ENCODE measurements at regions not wholly inside any gene's neighbourhood (a gene's known extent, or its start where the extent isn't known, plus 50 kb on each side); places are given as distances from the start of the nearest gene placed in this dataset.
"Not testable (repeated sequence)": the region's sequence is repeated elsewhere in the genome, so short reads cannot be mapped to it uniquely, and the experiment has no call there.

DNA sequence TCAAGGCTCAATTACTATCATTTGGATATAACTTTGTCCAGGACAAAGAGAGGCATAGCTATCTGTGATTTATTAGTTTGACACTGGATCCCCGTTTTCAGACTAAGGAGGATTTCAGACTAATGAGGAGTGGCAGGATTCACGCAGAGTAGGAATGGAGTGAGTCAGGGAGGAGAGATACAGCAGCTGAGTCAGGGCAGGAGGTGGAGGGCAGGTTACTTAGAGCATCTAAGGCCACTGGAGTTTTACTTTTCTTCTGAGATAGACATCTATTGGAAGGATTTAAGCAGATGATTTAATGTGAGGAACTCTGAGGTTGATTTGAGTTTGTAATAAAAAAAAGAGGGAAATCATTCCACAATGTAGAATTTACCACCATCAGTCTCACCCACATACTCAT is 110.6 kb downstream of the RPIA start:
- H3K36me3 Mint-ChIP-seq (ENCODE audit: low read depth); H3K9me3 Mint-ChIP-seq; H3K27me3 Mint-ChIP-seq; intact Hi-C loops (cut with micrococcal nuclease); H3K27ac Mint-ChIP-seq; H3K4me3 Mint-ChIP-seq; H3K4me1 Mint-ChIP-seq (ENCODE audit: low read depth): not testable (repeated sequence)

DNA sequence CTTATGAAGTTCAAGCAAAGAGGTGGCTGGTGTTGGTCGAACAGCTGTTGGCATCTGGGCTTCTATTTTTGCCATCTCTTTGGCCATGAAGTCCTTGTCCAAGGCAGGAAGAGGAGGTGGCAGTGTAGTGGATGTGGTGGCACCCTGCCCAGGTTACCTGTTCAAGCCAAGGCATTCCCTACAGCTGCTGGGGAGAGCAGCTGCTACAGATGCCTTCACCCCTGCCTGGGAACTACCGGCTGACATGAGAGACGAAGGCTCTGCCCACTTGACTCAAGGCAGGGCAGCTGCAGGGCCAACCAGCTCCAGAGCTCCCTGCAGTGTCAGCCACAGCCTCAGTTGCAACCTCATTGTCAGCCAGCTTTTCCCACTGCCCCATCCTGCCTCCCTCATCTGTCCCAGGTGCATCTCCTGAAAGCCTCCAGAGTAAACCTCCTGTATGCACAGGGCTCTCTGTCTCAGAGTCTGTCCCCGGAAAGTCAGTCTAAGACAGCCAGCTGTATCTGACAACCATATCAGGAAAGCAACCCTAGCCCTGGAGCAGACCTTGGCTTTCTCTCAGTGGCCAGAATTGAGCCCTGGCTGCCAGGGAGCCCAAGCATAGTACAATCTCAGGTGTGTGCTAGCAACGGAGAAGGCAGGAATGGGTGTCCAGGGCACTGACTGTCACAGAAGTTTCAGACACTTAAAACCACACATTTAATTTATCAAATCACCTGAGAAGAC is 115.9 kb downstream of the RPIA start:
- intact Hi-C loops (cut with micrococcal nuclease), result no loop called here
- no peaks in the 10 kb centered on the region for H3K27me3 Mint-ChIP-seq
- no peaks in the 10 kb centered on the region for H3K9me3 Mint-ChIP-seq
- H3K4me3 Mint-ChIP-seq, result no peak overlapping the region
- no peaks in the 10 kb centered on the region for H3K36me3 Mint-ChIP-seq (ENCODE audit: low read depth)
- H3K27ac Mint-ChIP-seq, result no peak overlapping the region
- H3K4me1 Mint-ChIP-seq (ENCODE audit: low read depth), result no peaks in the 10 kb centered on the region

DNA sequence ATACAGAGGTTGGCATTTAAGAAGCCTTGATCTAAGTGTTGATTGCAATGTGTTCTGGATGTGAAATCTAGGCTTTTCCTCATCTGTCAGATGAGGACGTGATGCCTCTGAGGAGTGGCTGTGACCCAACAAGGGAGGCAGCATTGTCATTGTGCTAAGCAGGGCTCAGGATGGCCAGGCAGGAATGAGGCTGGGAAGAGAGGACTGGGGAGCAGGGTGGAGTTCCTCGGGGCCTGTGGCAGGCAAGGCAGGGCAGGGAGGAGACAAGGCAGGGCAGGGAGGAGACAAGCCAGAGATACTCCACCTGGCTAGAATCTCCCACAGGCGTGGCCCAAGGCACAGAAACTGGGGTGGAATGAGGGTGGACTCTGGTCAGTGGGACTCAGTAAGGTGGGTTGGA is 116.6 kb downstream of the RPIA start:
- Mint-ChIP-seq H3K27me3 (no peaks in the 10 kb centered on the region), H3K9me3 (peaks cover under 1% of the 10 kb centered on the region), H3K36me3 (ENCODE audit: low read depth) (no peaks in the 10 kb centered on the region), H3K4me1 (ENCODE audit: low read depth) (no peaks in the 10 kb centered on the region), H3K4me3 (no peak overlapping the region), H3K27ac (no peak overlapping the region)
- intact Hi-C loops (cut with micrococcal nuclease), result no loop called here

DNA sequence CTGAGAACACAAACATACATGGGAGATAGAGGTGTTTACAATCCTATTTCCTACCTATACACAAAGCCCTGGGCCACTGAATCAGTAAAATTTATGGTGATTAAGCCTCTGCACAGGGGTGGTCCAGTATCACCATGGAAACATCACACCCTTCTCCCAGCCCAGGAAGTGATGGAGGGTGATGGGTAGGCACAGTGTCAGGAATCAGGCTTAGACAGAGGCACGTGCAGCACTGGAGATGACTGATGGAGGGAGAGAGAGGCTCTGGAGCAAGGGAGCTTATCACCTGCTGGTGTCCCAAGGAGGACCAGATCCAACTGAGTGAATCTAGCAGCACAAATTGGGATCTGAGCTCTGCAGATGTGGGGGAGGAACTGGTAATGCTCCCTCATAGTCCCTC is 117.2 kb downstream of the RPIA start:
- Mint-ChIP-seq H3K4me3 (no peak overlapping the region), H3K9me3 (peaks cover 6% of the 10 kb centered on the region), H3K27me3 (no peaks in the 10 kb centered on the region), H3K4me1 (ENCODE audit: low read depth) (no peaks in the 10 kb centered on the region), H3K36me3 (ENCODE audit: low read depth) (no peaks in the 10 kb centered on the region), H3K27ac (no peak overlapping the region)
- intact Hi-C loops (cut with micrococcal nuclease), result no loop called here

DNA sequence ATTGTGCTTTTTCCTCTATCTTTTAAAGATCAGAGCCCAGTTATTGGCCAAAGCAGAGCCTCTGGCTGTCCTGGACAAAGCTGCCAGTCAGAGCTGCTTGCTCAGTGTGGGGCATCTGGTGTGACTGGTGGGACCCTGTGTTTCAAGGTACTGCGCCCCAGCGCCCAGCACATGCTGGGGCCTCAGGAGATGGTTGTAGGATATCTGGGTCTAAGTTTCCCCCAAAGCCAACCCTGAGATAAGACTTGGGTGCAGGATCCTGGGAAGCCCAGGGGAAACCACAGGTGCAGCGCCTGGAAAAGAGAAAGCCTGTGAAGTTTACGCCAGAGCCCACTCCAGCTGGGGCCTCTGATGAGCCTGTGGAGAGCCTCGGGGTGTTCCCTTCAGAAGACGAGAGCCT is 117.7 kb downstream of the RPIA start:
- Mint-ChIP-seq H3K4me1 (ENCODE audit: low read depth) (no peaks in the 10 kb centered on the region), H3K36me3 (ENCODE audit: low read depth) (no peaks in the 10 kb centered on the region), H3K27ac (no peak overlapping the region), H3K4me3 (no peak overlapping the region), H3K27me3 (no peaks in the 10 kb centered on the region), H3K9me3 (peaks cover 9% of the 10 kb centered on the region)
- intact Hi-C loops (cut with micrococcal nuclease), result no loop called here

DNA sequence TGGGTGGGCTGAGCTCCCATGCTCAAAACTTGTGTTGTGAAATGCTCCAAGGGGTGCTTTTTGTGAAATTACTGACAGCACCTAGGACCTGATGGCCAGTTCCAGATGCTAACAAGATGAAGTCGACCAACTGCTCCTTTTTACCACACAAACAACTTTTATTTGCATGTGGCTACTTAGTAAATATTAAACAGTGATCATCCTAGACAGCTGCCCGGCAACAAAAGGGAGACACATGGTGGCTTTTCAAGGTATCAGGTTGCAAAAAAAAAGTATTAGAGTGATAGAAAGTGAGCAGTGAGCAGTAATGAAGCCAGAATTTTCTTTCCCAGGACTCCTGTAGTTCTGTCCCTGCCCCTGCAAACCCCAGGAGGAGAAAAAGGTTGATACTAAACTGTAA is 118.5 kb downstream of the RPIA start:
- no peak overlapping the region for H3K4me3 Mint-ChIP-seq
- H3K9me3 Mint-ChIP-seq, result peaks cover 15% of the 10 kb centered on the region
- H3K27me3 Mint-ChIP-seq, result no peaks in the 10 kb centered on the region
- intact Hi-C loops (cut with micrococcal nuclease), result no loop called here
- no peaks in the 10 kb centered on the region for H3K4me1 Mint-ChIP-seq (ENCODE audit: low read depth)
- H3K27ac Mint-ChIP-seq, result no peak overlapping the region
- H3K36me3 Mint-ChIP-seq (ENCODE audit: low read depth), result no peaks in the 10 kb centered on the region

DNA sequence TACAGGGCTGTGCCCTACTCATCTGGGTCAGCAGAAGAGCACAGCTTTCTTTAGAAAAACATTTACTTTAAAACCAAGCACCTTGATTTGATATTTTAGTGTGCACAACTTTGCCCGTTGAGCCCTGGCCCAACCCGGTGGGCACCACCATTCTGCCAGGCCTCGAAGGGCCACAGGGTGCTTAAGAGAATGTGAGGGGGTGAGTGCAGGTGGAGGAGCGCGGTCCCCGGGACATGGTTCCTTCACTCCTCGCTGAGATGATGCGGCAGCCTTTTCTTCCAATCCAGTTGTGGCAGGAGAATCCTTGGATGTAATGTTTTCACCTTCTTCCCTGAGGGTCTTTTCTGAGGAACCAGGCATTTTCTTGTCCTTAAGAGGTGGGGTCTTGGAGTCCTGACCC is 119.0 kb downstream of the RPIA start:
- intact Hi-C loops (cut with micrococcal nuclease), result no loop called here

DNA sequence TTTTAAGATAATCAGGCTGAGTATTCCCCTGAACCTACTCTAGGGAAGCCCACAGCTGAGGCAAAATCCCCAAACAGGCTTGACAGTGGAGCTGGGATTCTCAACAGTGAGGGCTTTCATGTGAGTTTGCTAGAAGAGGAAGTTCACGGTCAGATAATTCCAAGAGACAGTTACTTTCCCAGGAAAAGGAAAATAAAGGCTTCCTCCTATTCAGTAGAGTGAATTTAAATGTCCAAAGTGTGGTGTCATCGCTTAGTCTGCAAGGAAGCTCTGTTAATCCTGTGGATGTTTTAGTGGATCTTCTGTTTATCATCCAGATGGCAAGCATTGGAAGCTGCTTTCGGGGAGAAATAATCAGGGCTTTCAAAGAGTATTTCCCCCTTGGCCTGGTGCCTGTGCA is 119.8 kb downstream of the RPIA start:
- H3K9me3 Mint-ChIP-seq, result peaks cover 27% of the 10 kb centered on the region
- no peaks in the 10 kb centered on the region for H3K36me3 Mint-ChIP-seq (ENCODE audit: low read depth)
- intact Hi-C loops (cut with micrococcal nuclease), result no loop called here
- no peaks in the 10 kb centered on the region for H3K27me3 Mint-ChIP-seq
- H3K4me3 Mint-ChIP-seq, result no peak overlapping the region
- H3K4me1 Mint-ChIP-seq (ENCODE audit: low read depth), result no peaks in the 10 kb centered on the region
- no peak overlapping the region for H3K27ac Mint-ChIP-seq

More for the DNA sequence above, 119.0 kb downstream of the RPIA start:
- H3K4me3 Mint-ChIP-seq, result no peak overlapping the region
- no peaks in the 10 kb centered on the region for H3K27me3 Mint-ChIP-seq
- no peaks in the 10 kb centered on the region for H3K4me1 Mint-ChIP-seq (ENCODE audit: low read depth)
- H3K36me3 Mint-ChIP-seq (ENCODE audit: low read depth), result no peaks in the 10 kb centered on the region
- no peak overlapping the region for H3K27ac Mint-ChIP-seq
- peaks cover 20% of the 10 kb centered on the region for H3K9me3 Mint-ChIP-seq

DNA sequence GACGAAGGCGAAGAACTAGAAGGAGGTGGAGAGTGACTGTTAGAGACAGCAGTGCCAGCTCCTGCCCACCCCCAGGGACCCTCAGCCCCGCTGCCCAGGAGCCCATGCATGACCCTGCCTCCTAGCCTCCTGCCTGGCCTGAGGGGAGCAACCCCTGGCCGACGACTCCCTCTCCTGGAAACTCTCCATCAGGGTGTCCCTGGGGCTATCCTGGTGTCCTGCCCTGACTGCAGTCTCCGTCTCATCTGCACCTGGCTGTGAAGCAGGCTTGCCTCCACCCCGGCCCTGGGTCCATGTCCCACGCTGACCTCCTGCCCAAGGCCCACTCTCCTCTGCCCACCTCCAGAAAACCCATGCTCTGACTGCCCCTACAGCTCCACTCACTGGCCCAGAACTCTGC is 120.2 kb downstream of the RPIA start:
- Mint-ChIP-seq H3K9me3 (peaks cover 32% of the 10 kb centered on the region), H3K27ac (no peak overlapping the region), H3K36me3 (ENCODE audit: low read depth) (no peaks in the 10 kb centered on the region), H3K4me1 (ENCODE audit: low read depth) (no peaks in the 10 kb centered on the region), H3K4me3 (no peak overlapping the region), H3K27me3 (no peaks in the 10 kb centered on the region)
- intact Hi-C loops (cut with micrococcal nuclease), result no loop called here

DNA sequence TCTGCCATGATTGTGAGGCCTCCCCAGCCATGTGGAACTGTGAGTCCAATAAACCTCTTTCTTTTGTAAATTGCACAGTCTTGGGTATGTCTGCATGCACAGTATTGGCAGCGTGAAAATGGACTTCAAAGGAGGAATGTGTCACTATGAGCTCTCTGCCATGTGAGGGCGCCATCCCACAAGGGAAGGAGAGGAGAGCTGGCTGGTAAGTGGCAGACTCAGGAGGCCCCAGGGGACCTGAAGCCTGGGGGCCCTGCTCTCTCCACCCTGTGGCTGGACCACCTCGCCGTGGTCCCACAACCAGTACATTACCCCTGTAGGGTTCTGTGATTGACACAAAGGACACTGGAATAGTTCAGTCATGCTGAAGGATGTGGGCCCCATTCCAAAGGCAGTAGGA is 122.1 kb downstream of the RPIA start:
- H3K27me3 Mint-ChIP-seq, result no peaks in the 10 kb centered on the region
- no peaks in the 10 kb centered on the region for H3K36me3 Mint-ChIP-seq (ENCODE audit: low read depth)
- H3K4me1 Mint-ChIP-seq (ENCODE audit: low read depth), result peaks cover 4% of the 10 kb centered on the region
- H3K4me3 Mint-ChIP-seq, result no peak overlapping the region
- no peak overlapping the region for H3K27ac Mint-ChIP-seq
- intact Hi-C loops (cut with micrococcal nuclease), result no loop called here
- peaks cover 38% of the 10 kb centered on the region for H3K9me3 Mint-ChIP-seq

DNA sequence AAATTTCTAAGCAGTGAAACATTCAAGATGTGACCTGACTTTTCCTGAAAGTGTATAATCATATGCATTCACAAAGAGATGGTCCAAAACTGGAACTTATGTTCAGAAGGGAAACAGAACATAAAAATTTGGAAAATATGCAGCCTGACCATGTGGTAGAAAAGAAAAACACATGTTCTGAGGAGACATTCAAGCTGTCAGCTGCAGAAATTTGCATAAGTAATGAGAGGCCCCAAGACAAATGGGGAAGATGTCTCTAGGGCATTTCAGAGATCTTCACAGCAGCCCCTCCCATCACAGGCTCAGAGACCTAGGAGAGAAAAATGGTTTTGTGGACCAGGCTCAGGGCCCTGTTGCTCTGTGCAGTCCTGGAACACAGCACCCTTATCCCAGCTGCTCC is 123.8 kb downstream of the RPIA start:
- H3K4me3 Mint-ChIP-seq, result no peak overlapping the region
- H3K27ac Mint-ChIP-seq, result no peak overlapping the region
- intact Hi-C loops (cut with micrococcal nuclease), result no loop called here
- no peaks in the 10 kb centered on the region for H3K36me3 Mint-ChIP-seq (ENCODE audit: low read depth)
- peaks cover 4% of the 10 kb centered on the region for H3K4me1 Mint-ChIP-seq (ENCODE audit: low read depth)
- H3K27me3 Mint-ChIP-seq, result no peaks in the 10 kb centered on the region
- peaks cover 38% of the 10 kb centered on the region for H3K9me3 Mint-ChIP-seq

DNA sequence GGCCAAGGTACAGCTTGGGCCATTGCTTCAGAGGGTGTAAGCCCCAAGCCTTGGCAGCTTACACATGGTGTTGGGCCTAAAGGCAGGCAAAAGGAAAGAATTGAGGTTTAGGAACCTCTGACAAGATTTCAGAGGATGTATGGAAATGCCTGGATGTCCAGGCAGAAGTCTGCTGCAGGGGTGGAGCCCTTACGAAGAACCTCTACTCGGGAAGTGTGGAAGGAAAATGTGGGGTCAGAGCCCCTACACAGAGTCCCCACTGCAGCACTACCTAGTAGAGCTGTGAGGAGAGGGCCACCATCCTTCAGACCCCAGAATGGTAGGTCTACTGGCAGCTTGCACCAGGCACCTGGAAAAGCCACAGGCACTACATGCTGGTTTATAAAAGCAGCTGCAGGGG is 124.2 kb downstream of the RPIA start:
- Mint-ChIP-seq H3K4me1 (ENCODE audit: low read depth) (peaks cover 4% of the 10 kb centered on the region), H3K27me3 (no peaks in the 10 kb centered on the region), H3K36me3 (ENCODE audit: low read depth) (no peaks in the 10 kb centered on the region), H3K9me3 (peaks cover 38% of the 10 kb centered on the region), H3K4me3 (no peak overlapping the region), H3K27ac (no peak overlapping the region)
- intact Hi-C loops (cut with micrococcal nuclease), result no loop called here

DNA sequence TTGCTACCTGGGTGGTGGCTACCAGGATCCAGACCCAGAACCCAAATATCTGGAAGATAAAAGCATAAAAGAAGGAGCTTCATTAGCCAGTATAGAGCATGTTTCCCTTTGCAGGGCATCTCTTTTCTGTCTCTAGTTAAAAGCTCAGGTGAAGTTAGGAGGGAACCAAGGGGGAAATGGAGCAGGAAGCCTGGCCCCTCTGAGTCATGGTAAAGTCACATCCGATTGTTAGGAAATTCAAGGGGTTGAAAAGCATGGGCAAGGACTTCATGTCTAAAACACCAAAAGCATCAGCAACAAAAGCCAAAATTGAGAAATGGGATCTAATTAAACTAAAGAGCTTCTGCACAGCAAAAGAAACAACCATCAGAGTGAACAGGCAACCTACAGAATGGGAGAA is 126.9 kb downstream of the RPIA start:
- H3K9me3 Mint-ChIP-seq, result peaks cover 34% of the 10 kb centered on the region
- intact Hi-C loops (cut with micrococcal nuclease), result no loop called here
- no peaks in the 10 kb centered on the region for H3K36me3 Mint-ChIP-seq (ENCODE audit: low read depth)
- H3K27ac Mint-ChIP-seq, result no peak overlapping the region
- H3K4me1 Mint-ChIP-seq (ENCODE audit: low read depth), result peaks cover 4% of the 10 kb centered on the region
- H3K27me3 Mint-ChIP-seq, result no peaks in the 10 kb centered on the region
- no peak overlapping the region for H3K4me3 Mint-ChIP-seq

DNA sequence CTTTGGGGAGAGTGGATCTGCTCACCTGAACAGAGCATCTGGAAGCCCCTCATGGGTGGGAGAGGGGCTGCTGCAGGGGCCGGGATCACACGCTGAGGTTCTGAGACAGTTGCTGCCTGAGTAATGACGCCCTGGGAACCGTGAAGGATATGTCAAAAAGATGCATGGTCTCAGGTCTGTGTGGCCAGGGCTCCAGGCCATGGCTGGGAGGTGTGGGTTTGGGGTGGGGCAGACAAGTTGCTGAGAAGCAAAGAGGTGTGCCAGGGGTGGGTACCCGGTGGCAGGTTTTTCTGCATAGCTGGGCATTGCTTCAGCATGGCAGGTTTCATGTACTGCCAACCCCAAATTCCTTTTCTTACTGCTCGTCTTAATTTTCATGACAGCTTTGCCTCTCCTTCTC is 133.5 kb downstream of the RPIA start:
- Mint-ChIP-seq H3K4me1 (ENCODE audit: low read depth) (no peaks in the 10 kb centered on the region), H3K4me3 (no peak overlapping the region), H3K9me3 (no peaks in the 10 kb centered on the region), H3K27me3 (no peaks in the 10 kb centered on the region), H3K36me3 (ENCODE audit: low read depth) (no peaks in the 10 kb centered on the region), H3K27ac (no peak overlapping the region)
- intact Hi-C loops (cut with micrococcal nuclease), result no loop called here

DNA sequence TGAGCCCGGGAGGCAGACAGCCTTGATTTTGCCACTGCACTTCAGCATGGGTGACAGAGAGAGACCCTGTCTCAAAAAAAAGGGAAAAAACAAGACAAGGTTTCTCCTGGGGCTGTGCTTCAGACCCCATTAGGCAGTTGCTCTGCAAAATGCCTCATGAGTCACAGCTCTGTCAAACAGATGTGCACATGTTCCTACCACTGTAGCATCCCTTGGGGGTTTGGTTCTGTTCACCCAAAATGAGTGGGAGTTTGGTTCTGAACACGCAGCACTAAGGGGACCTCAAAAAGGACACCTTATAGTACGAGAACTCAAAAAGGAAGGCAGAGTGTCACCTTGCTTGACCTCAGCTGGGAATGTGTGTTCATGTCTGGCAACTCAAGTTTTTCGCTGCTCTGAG is 134.9 kb downstream of the RPIA start:
- Mint-ChIP-seq H3K9me3 (no peaks in the 10 kb centered on the region), H3K27ac (no peak overlapping the region), H3K4me3 (no peak overlapping the region), H3K36me3 (ENCODE audit: low read depth) (no peaks in the 10 kb centered on the region), H3K27me3 (no peaks in the 10 kb centered on the region), H3K4me1 (ENCODE audit: low read depth) (no peaks in the 10 kb centered on the region)
- intact Hi-C loops (cut with micrococcal nuclease), result no loop called here

Data from dendritic cell treated with granulocyte-macrophage colony-stimulating factor and Interleukin-4, amounts not matched to agents 40 ng/mL and 50 ng/mL, for 4 days (primary cell).